ENCODE measurements at regions not wholly inside any gene's neighbourhood (a gene's known extent, or its start where the extent isn't known, plus 50 kb on each side); places are given as distances from the start of the nearest gene placed in this dataset.

- no peaks in the 10 kb centered on the region for H3K27me3 Mint-ChIP-seq (ENCODE audit: insufficient read depth, unreplicated experiment)
- no peaks in the 10 kb centered on the region for H3K9me3 Mint-ChIP-seq (ENCODE audit: unreplicated experiment)
- no peak overlapping the region for H3K27ac Mint-ChIP-seq (ENCODE audit: unreplicated experiment)
- H3K4me1 ChIP-seq, result no peaks in the 10 kb centered on the region
- intact Hi-C loops (cut with micrococcal nuclease; ENCODE audit: unreplicated experiment), result no loop called here
- no peaks in the 10 kb centered on the region for H3K27me3 ChIP-seq (replicated peaks; ENCODE audit: control insufficient read depth, insufficient read depth, low read length)
- no peaks in the 10 kb centered on the region for H3K36me3 Mint-ChIP-seq (ENCODE audit: insufficient read depth, unreplicated experiment)
- no peak overlapping the region for H3K4me3 ChIP-seq (ENCODE audit: low read depth, low read length)
- DNase-seq, result no peak
- no peaks in the 10 kb centered on the region for H3K4me1 Mint-ChIP-seq (ENCODE audit: low read depth, unreplicated experiment)
- H3K36me3 ChIP-seq (ENCODE audit: control insufficient read depth, insufficient read depth, low read length), result no peaks in the 10 kb centered on the region
- CTCF ChIA-PET, result no interaction called here
- no peaks in the 10 kb centered on the region for H3K9me3 ChIP-seq
- no TSS peak for BruUV-seq (replicated peaks)
- no peak for TF ChIP-seq CTCF (IDR thresholded peaks at IDR 0.05; ENCODE audit: insufficient read depth in 1 of 2, low read depth in 1 of 2, low read length in 1 of 2, severe bottlenecking in 1 of 2, unreplicated experiment in 1 of 2)
- H3K4me3 Mint-ChIP-seq (ENCODE audit: unreplicated experiment), result no peak overlapping the region
- POLR2A ChIA-PET, result no interaction called here
Observed at GRCh38 chr3:88535563-88535962, 385.8 kb downstream of the C3orf38 start.

- TF ChIP-seq CTCF (IDR thresholded peaks at IDR 0.05; ENCODE audit: insufficient read depth in 1 of 2, low read depth in 1 of 2, low read length in 1 of 2, severe bottlenecking in 1 of 2, unreplicated experiment in 1 of 2), result no peak
- ChIA-PET POLR2A (interaction anchor here (0.6 kb wide), 1 partner anchor 192 kb away, joined by 4 read pairs; no protein-coding TSS in a partner anchor), CTCF (no interaction called here)
- Mint-ChIP-seq H3K4me3 (ENCODE audit: unreplicated experiment) (no peak overlapping the region), H3K36me3 (ENCODE audit: insufficient read depth, unreplicated experiment) (no peaks in the 10 kb centered on the region), H3K27ac (ENCODE audit: unreplicated experiment) (no peak overlapping the region), H3K9me3 (ENCODE audit: unreplicated experiment) (peaks cover 16% of the 10 kb centered on the region), H3K4me1 (ENCODE audit: low read depth, unreplicated experiment) (no peaks in the 10 kb centered on the region), H3K27me3 (ENCODE audit: insufficient read depth, unreplicated experiment) (no peaks in the 10 kb centered on the region)
- H3K4me1 ChIP-seq, result no peaks in the 10 kb centered on the region
- H3K36me3 ChIP-seq (ENCODE audit: control insufficient read depth, insufficient read depth, low read length), result no peaks in the 10 kb centered on the region
- no peaks in the 10 kb centered on the region for H3K27me3 ChIP-seq (replicated peaks; ENCODE audit: control insufficient read depth, insufficient read depth, low read length)
- H3K4me3 ChIP-seq (ENCODE audit: low read depth, low read length), result no peak overlapping the region
- no peaks in the 10 kb centered on the region for H3K9me3 ChIP-seq
- no peak for DNase-seq
- intact Hi-C loops (cut with micrococcal nuclease; ENCODE audit: unreplicated experiment), result no loop called here
- no TSS peak for BruUV-seq (replicated peaks)
Observed at GRCh38 chr3:88542916-88543315, 393.2 kb downstream of the C3orf38 start.

GRCh38 chr3:88572450-88572849, 422.7 kb downstream of the C3orf38 start:
- no peaks in the 10 kb centered on the region for H3K27me3 Mint-ChIP-seq (ENCODE audit: insufficient read depth, unreplicated experiment)
- Histone ChIP-seq H3K27me3 (replicated peaks; ENCODE audit: control insufficient read depth, insufficient read depth, low read length) (no peaks in the 10 kb centered on the region), H3K4me3 (ENCODE audit: low read depth, low read length) (no peak overlapping the region), H3K4me1 (no peaks in the 10 kb centered on the region), H3K9me3 (no peaks in the 10 kb centered on the region), H3K36me3 (ENCODE audit: control insufficient read depth, insufficient read depth, low read length) (no peaks in the 10 kb centered on the region)
- POLR2A ChIA-PET, result no interaction called here
- no peak for DNase-seq
- H3K4me3 Mint-ChIP-seq (ENCODE audit: unreplicated experiment), result no peak overlapping the region
- no peaks in the 10 kb centered on the region for H3K36me3 Mint-ChIP-seq (ENCODE audit: insufficient read depth, unreplicated experiment)
- peaks cover 13% of the 10 kb centered on the region for H3K9me3 Mint-ChIP-seq (ENCODE audit: unreplicated experiment)
- BruUV-seq (replicated peaks), result no TSS peak
- no peak for TF ChIP-seq CTCF (IDR thresholded peaks at IDR 0.05; ENCODE audit: insufficient read depth in 1 of 2, low read depth in 1 of 2, low read length in 1 of 2, severe bottlenecking in 1 of 2, unreplicated experiment in 1 of 2)
- no peak overlapping the region for H3K27ac Mint-ChIP-seq (ENCODE audit: unreplicated experiment)
- CTCF ChIA-PET, result no interaction called here
- intact Hi-C loops (cut with micrococcal nuclease; ENCODE audit: unreplicated experiment), result no loop called here
- H3K4me1 Mint-ChIP-seq (ENCODE audit: low read depth, unreplicated experiment), result no peaks in the 10 kb centered on the region

Data from Caco-2 (cell line).